HG03025 (cell line): ENCODE measurements at regions not wholly inside any gene's neighbourhood (a gene's known extent, or its start where the extent isn't known, plus 50 kb on each side); places are given as distances from the start of the nearest gene placed in this dataset.
"Not testable (repeated sequence)": the region's sequence is repeated elsewhere in the genome, so short reads cannot be mapped to it uniquely, and the experiment has no call there.

Experiments used
- ATAC-seq: cut with Tn5 transposase; IDR thresholded peaks from one replicate; pipeline ENCODE4 v1.9.1; 2021; ENCODE audit warnings: mild to moderate bottlenecking, moderate library complexity; ENCODE audit not compliant: unreplicated experiment, low FRiP score

DNA sequence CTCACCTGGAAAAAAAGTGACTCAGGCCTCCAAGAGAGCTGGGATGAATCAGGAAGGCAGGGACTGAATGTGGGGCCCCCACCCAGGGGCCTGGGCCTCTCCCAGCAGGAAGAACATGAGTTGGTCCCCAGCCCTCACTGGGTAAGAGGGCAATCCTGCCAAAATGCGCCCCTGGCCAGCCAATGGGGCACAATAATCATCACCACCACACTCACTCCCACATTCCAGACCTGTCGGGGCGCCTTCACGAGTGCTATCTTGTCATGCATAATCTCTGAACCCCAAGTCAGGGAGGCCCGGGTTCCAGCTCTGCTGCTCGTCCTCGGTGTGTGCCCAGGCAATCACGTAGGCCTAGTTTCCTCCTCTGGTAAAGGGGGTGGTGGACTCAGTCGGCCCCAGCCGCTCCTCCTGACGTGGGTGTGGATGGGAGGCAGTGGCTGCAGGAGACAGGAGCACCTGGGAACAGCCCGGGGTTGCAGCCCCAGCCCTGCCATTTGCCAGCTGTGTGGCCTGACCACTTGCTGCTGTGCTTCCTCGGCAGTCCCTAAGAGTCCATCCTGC lies 115.1 kb downstream of the CYP26B1 start:
- ATAC-seq: no peak

DNA sequence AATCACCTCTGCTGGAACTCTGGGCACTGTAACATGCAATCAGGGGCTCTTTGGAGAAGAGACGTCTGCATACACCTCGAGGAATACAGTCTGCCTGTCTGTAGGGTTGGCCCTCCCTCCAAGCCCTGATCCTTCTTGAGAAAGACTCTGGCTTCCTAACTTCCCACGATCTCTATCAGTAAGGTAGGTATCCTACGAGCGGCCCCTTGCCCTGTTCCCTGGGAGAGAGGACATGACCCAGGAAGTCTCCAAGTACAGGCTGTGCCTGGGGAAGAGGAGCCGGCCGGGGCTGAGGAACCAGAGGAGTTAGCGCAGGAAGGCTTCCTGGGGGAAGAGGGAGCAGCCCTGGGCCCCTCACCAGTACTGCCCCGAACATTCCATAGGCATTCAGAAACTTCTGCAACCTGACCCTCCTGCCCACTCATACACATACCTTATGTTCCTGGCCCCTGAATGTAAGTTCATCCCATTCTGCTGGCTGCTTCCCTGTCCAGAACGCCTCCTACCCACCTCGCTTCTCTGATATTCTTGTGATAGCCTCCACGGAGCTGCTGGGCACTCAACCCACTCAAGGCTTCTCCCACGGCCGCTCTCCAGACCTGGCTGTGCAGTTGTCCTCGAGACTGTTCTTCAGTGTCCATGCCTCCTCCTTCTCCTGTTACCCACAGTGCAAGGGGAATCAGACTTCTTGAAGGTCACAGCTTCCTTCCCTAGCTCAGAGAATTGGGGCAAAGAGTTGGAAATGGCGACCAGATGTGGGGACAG lies 116.1 kb downstream of the CYP26B1 start:
- ATAC-seq: no peak

DNA sequence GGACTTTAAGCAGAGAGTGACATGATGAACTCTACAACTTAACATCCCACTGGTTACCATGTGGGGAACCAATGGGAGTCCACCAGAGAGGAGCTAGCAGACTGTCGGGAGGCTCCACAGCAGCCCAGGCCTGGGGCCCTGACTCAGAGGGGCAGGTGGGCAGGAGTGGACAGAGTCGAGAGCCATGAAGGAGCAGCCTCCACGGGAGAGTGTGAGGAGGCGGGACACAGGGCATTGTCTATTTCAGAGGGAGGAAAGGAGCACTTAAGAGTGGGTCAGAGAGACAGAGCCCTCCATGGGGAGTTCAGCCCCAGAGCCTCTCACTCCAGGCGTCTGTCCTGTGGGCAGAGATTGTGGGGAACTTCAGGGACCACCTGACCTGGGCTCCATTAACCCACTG lies 118.7 kb downstream of the CYP26B1 start:
- ATAC-seq: no peak

DNA sequence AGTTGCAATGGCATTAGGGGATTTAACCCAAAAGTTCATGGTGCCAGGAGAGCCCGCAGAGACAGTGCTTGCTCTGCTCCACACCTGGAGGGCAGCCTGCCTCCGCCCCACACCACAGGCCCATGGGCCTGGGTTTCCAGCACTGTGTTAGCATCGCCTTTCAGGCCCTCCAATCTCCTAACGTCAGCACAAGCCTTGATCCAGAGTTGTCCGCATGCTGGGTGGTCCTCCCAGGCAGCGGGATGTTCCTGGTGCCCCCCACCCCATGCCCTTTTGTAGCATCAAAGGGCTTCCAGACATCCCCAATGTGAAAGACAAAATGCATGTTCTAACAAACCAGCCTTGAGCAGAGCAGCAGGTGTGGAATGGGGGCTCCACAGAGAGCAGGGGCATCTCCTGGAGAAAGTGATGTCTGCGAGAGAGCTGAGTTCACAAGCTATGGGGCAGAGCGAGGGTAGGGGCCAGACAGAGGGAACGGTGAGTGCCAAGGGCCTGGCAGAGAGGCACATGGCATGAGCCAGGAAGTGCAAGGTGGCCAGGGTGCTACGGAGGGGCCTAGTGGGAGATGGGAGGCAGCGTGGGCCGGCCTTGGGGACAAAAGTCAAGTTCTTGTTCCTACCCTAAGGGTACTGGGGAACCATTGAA lies 119.2 kb downstream of the CYP26B1 start:
- ATAC-seq: no peak

DNA sequence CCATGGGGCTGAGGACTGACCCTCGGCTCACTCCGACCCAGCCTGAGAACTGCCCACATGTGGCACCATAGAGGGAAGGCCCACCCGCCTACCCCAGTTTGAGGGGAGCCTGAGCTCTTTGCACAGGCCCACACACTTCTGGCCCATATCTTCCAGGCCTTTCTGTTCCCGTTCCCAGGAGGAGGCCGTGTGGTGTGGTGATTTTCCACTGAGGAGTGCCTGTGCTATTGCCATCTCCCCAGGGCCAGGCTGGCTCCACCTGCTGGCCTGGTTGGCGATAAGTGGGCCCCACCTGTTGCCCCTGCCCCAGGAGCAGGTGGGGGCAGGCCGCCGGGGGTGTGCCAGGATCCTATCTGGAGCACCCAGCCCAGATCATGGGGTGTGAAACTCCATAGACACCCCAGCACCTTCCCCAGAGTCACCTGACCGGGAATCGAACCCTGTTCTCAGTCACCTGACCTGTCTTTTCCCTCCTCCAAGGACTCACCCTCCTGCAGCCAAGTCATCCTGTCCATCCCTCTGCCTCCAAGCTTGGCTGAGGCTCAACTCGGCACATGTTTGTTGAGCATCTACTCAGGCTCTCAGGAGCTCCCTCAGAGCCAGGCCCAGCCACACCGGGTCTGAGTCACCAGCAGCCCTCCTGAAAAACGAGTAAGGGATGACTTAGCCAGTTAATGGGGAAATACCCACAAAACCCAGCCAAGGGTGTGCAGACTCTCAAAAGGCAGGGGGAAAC lies 120.1 kb downstream of the CYP26B1 start:
- no peak for ATAC-seq

DNA sequence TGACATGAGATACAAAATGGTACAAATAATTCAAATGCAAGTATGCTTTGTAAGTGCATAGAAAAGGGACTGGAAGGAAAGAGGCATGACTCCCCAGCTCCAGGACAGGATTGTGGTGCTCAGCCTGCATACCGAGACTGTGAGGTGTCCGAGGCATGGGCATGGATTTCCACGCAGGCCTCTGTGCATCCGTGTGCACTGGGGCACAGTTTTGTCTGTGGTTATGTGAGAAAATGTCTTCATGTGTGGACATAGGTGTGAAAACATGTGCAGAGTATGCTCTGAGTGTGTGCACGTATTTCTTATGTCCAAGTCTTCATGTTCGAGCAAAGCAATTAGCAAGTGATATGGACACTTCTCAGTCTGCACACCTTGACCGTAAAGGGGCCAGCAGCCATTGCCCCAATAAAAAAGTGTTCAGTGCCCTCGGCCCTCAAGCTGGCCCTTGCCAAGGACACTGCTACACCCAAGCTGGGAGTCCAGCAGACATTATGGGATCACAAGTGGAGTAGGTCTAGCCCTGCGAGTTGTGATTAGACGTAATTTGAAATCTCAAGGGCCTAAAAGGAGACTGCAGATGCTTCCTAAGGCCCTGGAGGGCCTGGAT lies 120.7 kb downstream of the CYP26B1 start:
- no peak for ATAC-seq

DNA sequence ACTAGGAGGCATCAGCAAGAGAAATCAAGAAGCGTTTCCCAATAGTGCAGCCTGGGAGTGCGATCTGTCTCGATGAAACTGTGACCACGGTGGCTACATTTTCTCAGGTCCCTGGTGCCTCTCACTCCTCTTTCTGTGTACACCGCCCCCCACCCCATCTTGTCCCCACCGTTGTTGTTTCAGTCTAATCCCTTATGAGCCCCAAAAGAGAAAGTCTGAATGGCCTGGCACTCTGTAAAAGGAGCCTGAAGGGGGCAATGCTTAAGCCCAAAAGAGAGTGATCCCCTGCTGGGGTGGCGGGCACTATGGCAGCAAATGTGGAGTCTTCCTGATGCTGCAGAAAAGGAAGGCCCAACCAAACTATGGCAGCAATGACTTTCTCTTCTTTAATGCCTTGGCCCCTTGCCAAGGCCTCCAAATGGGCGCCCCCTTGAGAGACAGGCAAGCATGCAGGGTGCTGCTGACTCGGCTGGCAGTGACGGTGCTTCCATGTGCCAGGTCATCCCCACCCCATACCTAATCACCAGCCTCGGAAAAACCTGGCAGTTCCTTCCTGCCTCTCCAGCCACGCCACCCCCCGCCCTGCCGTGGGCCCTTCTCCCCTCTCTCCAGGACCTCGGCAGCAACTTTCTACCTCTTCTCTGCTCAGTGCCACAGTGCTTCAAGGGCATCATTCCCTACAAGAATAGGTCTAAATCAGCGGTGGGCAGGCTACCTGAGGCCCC lies 123.0 kb downstream of the CYP26B1 start:
- ATAC-seq: no peak

DNA sequence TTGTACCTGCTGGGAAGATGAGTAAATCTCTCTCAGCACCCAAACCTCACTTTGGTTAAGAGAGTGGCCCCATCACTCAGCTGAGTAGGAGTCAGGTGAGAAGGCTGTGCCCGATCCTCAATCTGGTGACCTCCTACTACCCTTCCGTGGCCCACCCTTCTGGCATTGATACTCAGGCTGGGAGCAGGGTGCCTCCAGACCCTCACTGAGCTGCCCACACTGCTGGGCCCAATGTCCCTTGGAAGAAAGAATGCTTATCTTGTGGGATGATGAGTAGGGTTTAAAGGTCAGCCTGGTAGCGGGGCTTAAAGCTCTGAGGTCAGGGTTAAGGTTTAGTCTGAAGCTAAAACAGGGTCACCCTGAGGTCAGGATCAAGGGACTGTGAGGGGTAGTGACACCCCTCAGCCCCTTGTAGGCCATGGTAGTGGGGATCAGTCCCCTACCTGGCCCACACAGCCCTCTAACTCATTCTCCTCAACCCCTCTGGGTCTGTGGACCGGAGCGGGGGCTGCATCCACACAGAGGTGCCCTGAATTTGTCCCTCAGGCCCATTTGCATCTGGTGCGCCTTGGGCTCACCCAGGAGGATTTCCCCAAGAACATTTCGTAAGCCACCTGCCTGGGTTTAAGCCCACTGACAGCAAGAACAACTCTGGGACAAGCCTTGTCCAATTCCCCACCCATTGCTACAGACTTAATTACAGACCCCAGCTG lies 123.8 kb downstream of the CYP26B1 start:
- ATAC-seq: no peak

DNA sequence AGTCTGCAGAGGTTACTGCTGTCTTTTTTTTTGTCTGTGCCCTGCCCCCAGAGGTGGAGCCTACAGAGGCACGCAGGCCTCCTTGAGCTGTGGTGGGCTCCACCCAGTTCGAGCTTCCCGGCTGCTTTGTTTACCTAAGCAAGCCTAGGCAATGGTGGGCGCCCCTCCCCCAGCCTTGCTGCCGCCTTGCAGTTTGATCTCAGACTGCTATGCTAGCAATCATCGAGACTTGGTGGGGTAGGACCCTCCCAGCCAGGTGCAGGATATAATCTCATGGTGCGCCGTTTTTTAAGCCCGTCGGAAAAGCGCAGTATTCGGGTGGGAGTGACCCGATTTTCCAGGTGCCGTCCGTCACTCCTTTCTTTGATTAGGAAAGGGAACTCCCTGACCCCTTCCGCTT lies 126.3 kb downstream of the CYP26B1 start:
- not testable (repeated sequence) for ATAC-seq

DNA sequence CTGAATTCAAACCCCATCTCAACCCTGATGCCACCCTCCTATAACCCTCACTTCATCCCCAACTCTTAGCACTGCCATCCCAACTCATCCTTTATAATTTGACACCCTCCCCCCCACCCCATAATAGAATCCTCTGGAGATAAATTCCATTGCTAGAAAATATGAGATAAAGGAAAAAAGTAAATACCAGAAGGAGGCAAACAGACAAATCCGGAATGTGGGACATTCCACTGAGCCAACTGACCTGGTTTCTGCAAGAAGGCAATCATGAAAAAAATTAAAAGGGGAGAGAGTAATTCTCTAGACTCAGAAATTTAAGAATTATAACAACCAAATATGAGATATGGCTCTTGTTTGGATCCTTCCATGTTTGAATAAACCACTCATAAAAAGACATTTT lies 132.4 kb downstream of the CYP26B1 start:
- no peak for ATAC-seq

DNA sequence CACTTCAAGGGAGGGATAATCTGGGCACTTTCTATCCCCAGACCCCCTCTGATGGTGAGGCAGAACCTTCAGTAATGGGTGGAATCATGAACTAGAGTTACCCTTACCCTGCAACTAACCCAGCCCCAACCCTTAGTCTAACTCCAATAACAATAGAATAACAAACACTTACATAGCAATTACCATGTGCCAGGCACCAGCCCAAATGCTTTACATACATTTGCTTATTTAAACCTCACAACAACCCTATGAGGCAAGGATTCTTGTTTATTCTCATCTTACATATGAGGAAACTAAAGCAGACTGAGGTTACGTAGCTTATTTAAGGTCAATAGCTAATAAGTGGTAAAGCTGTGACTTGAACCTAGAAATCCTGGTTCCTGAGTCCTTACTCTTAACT lies 132.8 kb downstream of the CYP26B1 start:
- no peak for ATAC-seq

DNA sequence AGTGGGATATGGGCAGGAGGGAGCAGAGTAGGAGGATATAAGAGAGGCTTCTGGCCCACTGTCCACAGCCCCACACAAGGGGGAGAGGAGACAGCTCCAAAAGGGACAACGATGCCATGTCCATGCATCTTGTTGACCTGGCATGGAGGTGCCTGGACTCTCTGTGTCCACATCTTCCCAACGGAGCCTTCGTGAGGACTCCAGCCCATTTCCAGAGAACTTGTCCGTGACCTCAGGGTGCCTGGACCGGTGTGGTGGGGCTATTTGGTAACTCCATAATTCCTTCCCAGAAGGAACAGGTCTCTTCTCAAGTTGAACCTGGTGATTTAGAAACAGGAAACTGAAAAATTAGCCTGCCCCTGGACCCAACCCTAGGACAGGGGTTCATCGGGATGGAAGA lies 133.9 kb downstream of the CYP26B1 start:
- ATAC-seq: no peak

DNA sequence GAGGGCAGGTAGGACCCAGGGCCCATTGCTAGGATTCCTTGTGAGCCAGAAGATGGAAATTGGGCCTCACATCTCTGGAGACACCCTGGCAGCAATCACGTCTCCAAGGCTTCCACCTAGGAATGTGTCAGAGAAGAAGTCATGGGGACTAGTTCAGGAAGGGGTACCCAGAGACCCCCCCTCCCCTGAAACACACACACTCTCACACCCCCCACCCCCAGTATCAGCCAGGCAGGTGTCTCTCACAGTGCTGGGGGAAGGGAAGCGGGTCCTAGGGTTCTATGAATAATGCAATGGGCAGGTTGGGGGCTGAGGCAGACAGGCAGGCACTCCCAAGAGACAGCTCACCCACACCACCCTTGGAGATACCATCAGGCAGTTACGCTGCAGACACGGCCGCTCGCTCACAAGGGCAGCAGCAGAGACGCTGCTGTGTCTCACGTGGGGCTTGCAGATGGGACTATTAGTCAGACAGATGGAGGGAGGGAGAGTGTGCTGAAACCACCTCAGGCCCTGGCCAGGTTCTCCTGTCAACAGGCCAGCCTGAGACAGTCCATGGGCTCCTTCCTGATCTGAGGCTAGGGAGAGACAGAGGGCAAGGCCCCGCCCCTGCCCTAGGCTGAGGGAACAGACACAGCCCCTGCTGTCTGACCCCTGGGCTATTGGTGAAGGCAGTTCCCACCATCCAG lies 134.6 kb downstream of the CYP26B1 start:
- no peak for ATAC-seq

DNA sequence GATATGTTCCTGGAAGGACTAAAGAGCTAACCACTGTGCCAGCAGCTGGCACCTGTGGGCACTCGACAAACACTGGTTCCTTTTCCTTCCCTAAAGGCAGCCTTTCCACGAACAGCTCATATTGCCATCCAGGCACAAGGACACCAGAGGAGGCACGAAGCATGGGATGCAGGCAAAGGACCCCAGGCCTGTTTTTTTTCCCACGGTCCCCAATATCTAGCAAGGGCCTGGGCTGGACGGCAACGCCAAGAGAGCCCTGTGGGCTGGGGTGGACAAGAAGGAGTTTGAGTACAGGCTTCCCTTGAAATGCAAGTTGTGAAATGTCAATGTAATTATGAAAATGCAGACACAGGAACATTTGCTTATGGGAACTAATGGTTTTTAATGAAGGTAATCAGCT lies 135.9 kb downstream of the CYP26B1 start:
- no peak for ATAC-seq

DNA sequence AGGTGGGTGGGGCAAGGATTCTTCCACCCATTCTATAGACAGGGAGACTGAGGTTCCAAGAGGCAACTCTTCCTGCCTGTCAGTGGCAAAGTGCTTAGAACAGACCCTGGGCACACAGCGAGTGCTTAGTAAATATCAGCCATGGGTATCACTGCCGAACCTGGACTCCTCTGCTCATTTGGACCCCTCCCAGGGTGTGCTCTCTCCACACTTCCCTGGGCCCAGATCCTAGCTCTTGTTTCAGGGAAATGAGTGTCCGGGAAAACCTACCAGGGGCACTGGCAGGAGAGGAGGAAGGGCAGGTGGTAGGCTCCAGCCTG lies 136.3 kb downstream of the CYP26B1 start:
- no peak for ATAC-seq

DNA sequence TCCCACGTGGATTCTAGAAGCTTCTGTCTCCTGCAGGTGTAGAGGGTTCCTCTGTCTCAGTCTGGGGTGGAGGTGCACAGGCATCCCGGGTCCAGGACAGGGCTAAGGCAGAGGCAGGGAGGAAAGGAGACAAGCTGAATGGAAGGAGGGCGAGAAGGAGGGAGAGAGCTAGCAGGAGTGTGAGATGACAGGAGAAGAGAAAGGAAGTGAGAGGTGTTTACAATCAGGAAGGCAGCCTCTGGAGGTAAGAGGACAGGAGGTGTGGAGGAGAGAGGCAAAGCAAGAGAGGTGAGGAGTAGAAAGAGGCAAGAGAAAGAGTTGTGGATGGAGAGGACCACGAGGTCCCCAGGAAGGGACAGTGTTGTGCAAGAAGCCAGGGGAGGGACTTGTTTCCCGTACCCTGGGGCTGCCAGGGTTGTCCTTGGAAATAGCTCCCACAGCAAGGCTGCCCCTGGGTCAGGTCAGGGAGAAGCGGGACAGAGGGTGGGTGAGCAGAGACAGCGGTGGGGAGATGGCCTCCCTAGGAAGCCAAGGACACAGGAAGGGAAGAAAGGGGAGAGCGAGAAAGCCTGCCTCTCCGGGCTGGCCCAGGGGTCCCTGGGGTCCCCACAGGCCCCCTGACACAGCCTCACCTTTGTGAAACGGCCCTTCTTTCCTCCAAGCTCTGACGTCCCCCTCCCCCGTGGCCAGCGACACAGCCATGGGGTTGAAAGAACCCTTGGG lies 136.9 kb downstream of the CYP26B1 start:
- no peak for ATAC-seq

DNA sequence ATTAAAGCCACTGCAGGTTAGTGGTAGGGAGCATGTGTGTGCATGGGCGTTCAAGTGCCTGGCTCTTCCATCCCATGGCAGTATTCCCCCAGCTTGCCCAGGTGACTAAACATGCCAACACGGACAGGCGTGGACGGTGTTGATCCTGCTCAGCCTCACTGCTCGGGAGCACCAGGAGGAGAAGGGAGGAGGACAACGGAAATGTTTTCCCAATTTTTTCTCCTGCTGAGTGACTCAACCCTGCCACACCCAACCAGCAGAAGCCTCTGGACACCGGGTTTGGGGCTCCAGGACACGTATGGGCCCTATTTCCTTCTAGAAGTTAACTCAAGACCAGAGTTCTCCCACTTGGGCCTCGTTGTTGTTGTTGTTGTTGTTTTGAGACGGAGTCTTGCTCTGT lies 139.1 kb downstream of the CYP26B1 start:
- no peak for ATAC-seq

DNA sequence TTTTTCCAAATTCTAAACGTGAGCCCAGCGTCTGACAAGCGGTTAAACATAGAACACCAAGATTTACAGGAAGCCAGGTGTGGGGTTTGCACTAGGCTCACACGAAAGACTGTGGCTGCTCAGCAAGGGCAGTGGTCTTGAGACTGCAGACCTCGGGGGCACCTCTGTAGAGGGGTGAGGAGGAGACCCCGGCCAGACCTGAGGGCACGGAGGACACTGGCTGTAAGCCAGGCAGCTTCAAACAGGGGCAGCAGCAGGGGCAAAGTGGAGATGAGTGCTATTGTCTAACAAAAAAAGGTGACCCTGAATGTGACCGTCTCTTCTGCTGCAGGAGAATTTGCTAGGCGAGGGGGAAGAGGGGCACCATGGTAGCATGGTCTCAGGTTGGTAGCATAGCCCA lies 140.3 kb downstream of the CYP26B1 start:
- no peak for ATAC-seq
